ENCODE measurements at regions not wholly inside any gene's neighbourhood (a gene's known extent, or its start where the extent isn't known, plus 50 kb on each side); places are given as distances from the start of the nearest gene placed in this dataset.

DNA sequence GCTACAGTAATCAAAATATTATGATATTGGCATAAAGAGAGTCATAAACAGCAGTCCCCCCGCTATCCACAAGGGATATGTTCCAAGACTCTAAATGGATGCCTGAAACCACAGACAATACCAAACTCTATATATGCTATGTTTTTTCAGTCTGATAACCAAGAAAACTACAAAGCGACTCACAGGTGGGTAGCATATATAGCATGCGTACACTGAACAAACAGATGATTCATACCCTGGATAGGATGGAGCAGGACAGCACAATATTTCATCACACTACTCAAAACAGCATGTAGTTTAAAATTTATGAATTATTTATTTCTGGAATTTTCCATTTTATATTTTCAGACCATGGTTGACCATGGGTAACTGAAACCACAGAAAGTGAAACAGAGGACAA lies 87.0 kb upstream of the PPP2R3A start:
- peaks cover 5% of the 10 kb centered on the region for H3K9me3 ChIP-seq (ENCODE audit: low read length)
- H4K20me1 ChIP-seq (ENCODE audit: insufficient read depth), result no peaks in the 10 kb centered on the region
- H2AFZ ChIP-seq (ENCODE audit: low read depth, low read length), result no peak overlapping the region
- no peak overlapping the region for H3K27ac ChIP-seq (ENCODE audit: low read length)
- H3K27me3 ChIP-seq (ENCODE audit: insufficient read depth, low read depth, low read length), result no peaks in the 10 kb centered on the region
- H3K36me3 ChIP-seq (ENCODE audit: insufficient read depth, low read length), result no peaks in the 10 kb centered on the region
- no peaks in the 10 kb centered on the region for H3K9me2 ChIP-seq (ENCODE audit: insufficient read depth, low read length)
- no peak overlapping the region for H3K4me3 ChIP-seq (ENCODE audit: low read length)
- no peaks in the 10 kb centered on the region for H3F3A ChIP-seq (ENCODE audit: insufficient read depth, low read length, poor library complexity, severe bottlenecking)
- no peak overlapping the region for H3K9ac ChIP-seq (ENCODE audit: low read length)
- no peak for TF ChIP-seq EZH2 (IDR thresholded peaks at IDR 0.05; ENCODE audit: borderline replicate concordance, insufficient read depth, low read length, poor library complexity, severe bottlenecking)
- no peak for TF ChIP-seq SMC3 (conservative IDR thresholded peaks at IDR 0.05; ENCODE audit: poor library complexity)
- TF ChIP-seq, protein P1, sequence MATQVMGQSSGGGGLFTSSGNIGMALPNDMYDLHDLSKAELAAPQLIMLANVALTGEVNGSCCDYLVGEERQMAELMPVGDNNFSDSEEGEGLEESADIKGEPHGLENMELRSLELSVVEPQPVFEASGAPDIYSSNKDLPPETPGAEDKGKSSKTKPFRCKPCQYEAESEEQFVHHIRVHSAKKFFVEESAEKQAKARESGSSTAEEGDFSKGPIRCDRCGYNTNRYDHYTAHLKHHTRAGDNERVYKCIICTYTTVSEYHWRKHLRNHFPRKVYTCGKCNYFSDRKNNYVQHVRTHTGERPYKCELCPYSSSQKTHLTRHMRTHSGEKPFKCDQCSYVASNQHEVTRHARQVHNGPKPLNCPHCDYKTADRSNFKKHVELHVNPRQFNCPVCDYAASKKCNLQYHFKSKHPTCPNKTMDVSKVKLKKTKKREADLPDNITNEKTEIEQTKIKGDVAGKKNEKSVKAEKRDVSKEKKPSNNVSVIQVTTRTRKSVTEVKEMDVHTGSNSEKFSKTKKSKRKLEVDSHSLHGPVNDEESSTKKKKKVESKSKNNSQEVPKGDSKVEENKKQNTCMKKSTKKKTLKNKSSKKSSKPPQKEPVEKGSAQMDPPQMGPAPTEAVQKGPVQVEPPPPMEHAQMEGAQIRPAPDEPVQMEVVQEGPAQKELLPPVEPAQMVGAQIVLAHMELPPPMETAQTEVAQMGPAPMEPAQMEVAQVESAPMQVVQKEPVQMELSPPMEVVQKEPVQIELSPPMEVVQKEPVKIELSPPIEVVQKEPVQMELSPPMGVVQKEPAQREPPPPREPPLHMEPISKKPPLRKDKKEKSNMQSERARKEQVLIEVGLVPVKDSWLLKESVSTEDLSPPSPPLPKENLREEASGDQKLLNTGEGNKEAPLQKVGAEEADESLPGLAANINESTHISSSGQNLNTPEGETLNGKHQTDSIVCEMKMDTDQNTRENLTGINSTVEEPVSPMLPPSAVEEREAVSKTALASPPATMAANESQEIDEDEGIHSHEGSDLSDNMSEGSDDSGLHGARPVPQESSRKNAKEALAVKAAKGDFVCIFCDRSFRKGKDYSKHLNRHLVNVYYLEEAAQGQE (IDR thresholded peaks at IDR 0.05; ENCODE audit: borderline replicate concordance), result no peak
- no peak for TF ChIP-seq MXI1 (conservative IDR thresholded peaks at IDR 0.05; ENCODE audit: poor library complexity, severe bottlenecking)
- TF ChIP-seq CTCF (IDR thresholded peaks at IDR 0.05; ENCODE audit: poor library complexity, severe bottlenecking), result no peak
- TF ChIP-seq POLR2AphosphoS5 (IDR thresholded peaks at IDR 0.05), result no peak
- no peak for TF ChIP-seq EP300 (conservative IDR thresholded peaks at IDR 0.05; ENCODE audit: poor library complexity, severe bottlenecking)
- no peak for TF ChIP-seq RAD21 (conservative IDR thresholded peaks at IDR 0.05)
- TF ChIP-seq TAF1 (IDR thresholded peaks at IDR 0.05; ENCODE audit: low read depth), result no peak
- no peak overlapping the region for H3K4me2 ChIP-seq (ENCODE audit: low read length)
- H3K79me2 ChIP-seq (replicated peaks; ENCODE audit: insufficient read depth, low read length), result no peaks in the 10 kb centered on the region

DNA sequence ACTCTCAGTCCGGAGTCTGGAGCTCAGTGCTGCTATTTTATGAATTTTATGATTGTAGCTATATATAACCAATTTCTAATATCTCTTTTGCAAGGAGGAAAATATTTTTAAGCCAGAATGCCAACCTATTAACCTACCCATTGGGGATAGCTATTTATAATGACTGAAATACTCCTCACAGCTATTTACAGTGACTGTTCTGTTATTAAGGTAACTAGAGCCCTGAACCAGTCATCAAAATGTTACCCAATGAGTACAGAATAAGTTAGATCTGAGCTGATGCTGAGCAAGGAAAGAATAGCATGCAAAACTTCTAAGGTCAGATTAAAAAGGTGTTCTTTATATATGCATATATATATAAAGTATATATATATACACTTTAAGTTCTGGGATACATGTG lies 79.6 kb upstream of the PPP2R3A start:
- Histone ChIP-seq H3K79me2 (replicated peaks; ENCODE audit: insufficient read depth, low read length) (no peaks in the 10 kb centered on the region), H3K9me3 (ENCODE audit: low read length) (no peaks in the 10 kb centered on the region), H4K20me1 (ENCODE audit: insufficient read depth) (no peaks in the 10 kb centered on the region), H3K4me3 (ENCODE audit: low read length) (no peak overlapping the region), H3K4me2 (ENCODE audit: low read length) (no peak overlapping the region), H3K27me3 (ENCODE audit: insufficient read depth, low read depth, low read length) (no peaks in the 10 kb centered on the region), H2AFZ (ENCODE audit: low read depth, low read length) (no peak overlapping the region), H3K27ac (ENCODE audit: low read length) (no peak overlapping the region), H3K9me2 (ENCODE audit: insufficient read depth, low read length) (no peaks in the 10 kb centered on the region), H3F3A (ENCODE audit: insufficient read depth, low read length, poor library complexity, severe bottlenecking) (no peaks in the 10 kb centered on the region), H3K36me3 (ENCODE audit: insufficient read depth, low read length) (no peaks in the 10 kb centered on the region), H3K9ac (ENCODE audit: low read length) (no peak overlapping the region)
- TF ChIP-seq SMC3 (conservative IDR thresholded peaks at IDR 0.05; ENCODE audit: poor library complexity) (no peak), EP300 (conservative IDR thresholded peaks at IDR 0.05; ENCODE audit: poor library complexity, severe bottlenecking) (no peak), MXI1 (conservative IDR thresholded peaks at IDR 0.05; ENCODE audit: poor library complexity, severe bottlenecking) (no peak), EZH2 (IDR thresholded peaks at IDR 0.05; ENCODE audit: borderline replicate concordance, insufficient read depth, low read length, poor library complexity, severe bottlenecking) (no peak), RAD21 (conservative IDR thresholded peaks at IDR 0.05) (no peak), POLR2AphosphoS5 (IDR thresholded peaks at IDR 0.05) (no peak), CTCF (IDR thresholded peaks at IDR 0.05; ENCODE audit: poor library complexity, severe bottlenecking) (no peak)
- TF ChIP-seq, protein P1 (IDR thresholded peaks at IDR 0.05; ENCODE audit: borderline replicate concordance), result no peak

All from neural cell (in vitro differentiated cells).